T-cell (primary cell): ENCODE measurements at regions not wholly inside any gene's neighbourhood (a gene's known extent, or its start where the extent isn't known, plus 50 kb on each side); places are given as distances from the start of the nearest gene placed in this dataset.

Source experiments
- ATAC-seq, 4 experiments: fragments of 200-7000 bp in 3 of 4; fragments of 150-1000 bp in 1 of 4; cut with Tn5 transposase; replicated peaks in 1 of 4; 1 replicate in 3 of 4; 2 replicates in 1 of 4; pipeline ENCODE4 v1.10.0; 2021; ENCODE audit warnings: moderate library complexity in 3 of 4, mild to moderate bottlenecking in 2 of 4, moderate number of reproducible peaks in 1 of 4
- CTCF ChIA-PET, 2 donors: fragments of 300-600 bp; sonication (Branson Sonifier 250); formaldehyde crosslinking; loops; one replicate each; lab custom pipeline; 2022; ENCODE audit warnings: antibody characterized with exemption in 2 of 2; lab: Charles Lee
- POLR2A ChIA-PET, 2 donors: fragments of 300-600 bp; sonication (Branson Sonifier 250); formaldehyde crosslinking; loops; one replicate each; lab custom pipeline; 2022; ENCODE audit warnings: antibody characterized with exemption in 2 of 2; lab: Charles Lee
- DNase-seq, 35 experiments: peaks; one replicate each; pipeline versions ENCODE4 v3.0.0 to v3.0.0-alpha.2; 2013 to 2023
- H3K27ac ChIP-seq: one replicate; pipeline ENCODE4 v1.5.1; 2013; ENCODE audit warnings: low read length
- H3K27me3 ChIP-seq, 2 experiments: replicated peaks in 1 of 2; 1 replicate in 1 of 2; 2 replicates in 1 of 2; pipeline versions ENCODE4 v1.6.1 to v1.7.0; 2013; ENCODE audit warnings: low read length in 1 of 2, mixed read lengths in 1 of 2; ENCODE audit not compliant: control insufficient read depth in 2 of 2, insufficient read depth in 2 of 2; ENCODE audit errors: extremely low read depth in 1 of 2
- H3K36me3 ChIP-seq, 2 donors: 1 replicate in 1 of 2; 2 replicates in 1 of 2; pipeline versions ENCODE4 v1.6.1 to v1.7.0; 2013; ENCODE audit warnings: low read length in 1 of 2; ENCODE audit not compliant: control insufficient read depth in 2 of 2, insufficient read depth in 1 of 2; ENCODE audit errors: extremely low read depth in 1 of 2
- H3K4me1 ChIP-seq, 2 experiments: 1 replicate in 1 of 2; 2 replicates in 1 of 2; pipeline versions ENCODE4 v1.6.1 to v1.7.0; 2013; ENCODE audit warnings: low read length in 2 of 2, mixed read lengths in 1 of 2; ENCODE audit not compliant: insufficient read depth in 2 of 2, control insufficient read depth in 1 of 2; ENCODE audit errors: extremely low read depth in 1 of 2
- H3K4me3 ChIP-seq, 2 donors: 1 replicate in 1 of 2; 2 replicates in 1 of 2; pipeline versions ENCODE4 v1.5.1 to v1.7.0; 2013; ENCODE audit warnings: mild to moderate bottlenecking in 2 of 2, low read length in 1 of 2, moderate library complexity in 1 of 2; ENCODE audit not compliant: control insufficient read depth in 1 of 2; ENCODE audit errors: extremely low read depth in 1 of 2
- H3K9me3 ChIP-seq: 2 replicates; pipeline ENCODE4 v1.7.0; 2013
- H3K27ac Mint-ChIP-seq, 2 donors: one replicate each; pipeline ENCODE4 v1.8.0; 2020 to 2021; ENCODE audit warnings: mild to moderate bottlenecking in 2 of 2, mixed read lengths in 2 of 2
- H3K27me3 Mint-ChIP-seq, 2 donors: one replicate each; pipeline ENCODE4 v1.8.0; 2021 to 2022; ENCODE audit warnings: mixed read lengths in 2 of 2
- H3K36me3 Mint-ChIP-seq: one replicate; pipeline ENCODE4 v1.8.0; 2021; ENCODE audit warnings: mixed read lengths
- H3K4me1 Mint-ChIP-seq, 3 donors: one replicate each; pipeline ENCODE4 v1.8.0; 2020 to 2022; ENCODE audit warnings: mixed read lengths in 3 of 3, mild to moderate bottlenecking in 1 of 3
- H3K4me3 Mint-ChIP-seq, 3 donors: one replicate each; pipeline ENCODE4 v1.8.0; 2020 to 2022; ENCODE audit warnings: mild to moderate bottlenecking in 3 of 3, mixed read lengths in 3 of 3, moderate library complexity in 3 of 3
- H3K9me3 Mint-ChIP-seq, 3 donors: one replicate each; pipeline ENCODE4 v1.8.0; 2020 to 2022; ENCODE audit warnings: mixed read lengths in 3 of 3
- WGBS: methylation state at CpG from one replicate; pipeline ENCODE4 v1.1.5; 2013; ENCODE audit warnings: missing lambda C conversion rate; ENCODE audit not compliant: insufficient coverage; 5-methylcytosine and 5-hydroxymethylcytosine counted together

DNA sequence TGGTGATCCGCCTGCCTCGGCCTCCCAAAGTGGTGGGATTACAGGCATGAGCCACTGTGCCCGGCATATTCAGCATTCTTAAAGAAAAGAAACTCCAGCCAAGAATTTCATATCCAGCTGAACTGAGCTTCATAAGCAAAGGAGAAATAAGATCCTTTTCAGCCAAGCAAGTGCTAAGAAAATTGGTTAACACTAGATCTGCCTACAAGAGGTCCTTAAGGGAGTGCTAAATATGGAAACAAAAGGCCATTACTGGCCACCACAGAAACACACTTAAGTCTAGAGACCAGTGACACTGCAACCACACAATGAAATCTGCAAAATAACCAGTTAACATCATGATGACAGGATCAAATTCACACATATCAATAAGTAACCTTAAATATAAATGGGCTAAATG, 331.5 kb downstream of the MAN2A1 start:
- ATAC-seq (no peak), DNase-seq (no peak)
- Histone ChIP-seq H3K27ac (no peak overlapping the region), H3K27me3 (peaks cover 0 to 11% of the 10 kb centered on the region in 2 experiments), H3K4me3 (no peak overlapping the region), H3K9me3 (no peaks in the 10 kb centered on the region), H3K36me3 (no peaks in the 10 kb centered on the region), H3K4me1 (no peaks in the 10 kb centered on the region)
- 100% methylated on average over 3 of the region's 3 CpGs for WGBS
- H3K4me3 Mint-ChIP-seq: no peak overlapping the region
- ChIA-PET POLR2A (no interaction called here), CTCF (interaction anchor here in 1 of 2 donors (0.6 kb wide), 1 partner anchor 60 kb away, joined by 3 read pairs; no protein-coding TSS in a partner anchor)
- H3K9me3 Mint-ChIP-seq: peaks cover 0 to 10% (median 5%) of the 10 kb centered on the region in 3 donors
- no peaks in the 10 kb centered on the region for H3K36me3 Mint-ChIP-seq
- no peaks in the 10 kb centered on the region for H3K4me1 Mint-ChIP-seq
- H3K27ac Mint-ChIP-seq: no peak overlapping the region
- no peaks in the 10 kb centered on the region for H3K27me3 Mint-ChIP-seq

DNA sequence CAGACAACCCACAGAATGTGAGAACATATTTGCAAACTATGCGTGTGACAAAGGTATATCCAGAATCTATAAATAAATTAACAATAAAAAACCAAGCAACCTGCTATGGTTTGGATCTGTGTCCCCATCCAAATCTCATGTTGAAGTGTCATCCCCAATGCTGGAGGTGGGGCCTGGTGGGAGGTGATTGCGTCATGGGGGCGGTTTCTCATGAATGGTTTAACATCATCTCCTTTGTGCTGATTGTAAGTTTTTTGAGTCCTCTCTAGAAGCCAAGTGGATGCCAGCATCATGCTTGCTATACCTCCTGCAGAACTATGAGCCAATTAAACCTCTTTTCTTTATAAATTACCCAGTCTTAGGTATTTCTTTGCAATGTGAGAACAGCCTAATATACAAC, 335.4 kb downstream of the MAN2A1 start:
- Mint-ChIP-seq H3K27ac (no peak overlapping the region), H3K4me1 (peaks cover 7 to 26% (median 17%) of the 10 kb centered on the region in 3 donors), H3K9me3 (peaks cover 3 to 9% (median 9%) of the 10 kb centered on the region in 3 donors), H3K27me3 (no peaks in the 10 kb centered on the region), H3K36me3 (no peaks in the 10 kb centered on the region), H3K4me3 (no peak overlapping the region)
- Histone ChIP-seq H3K9me3 (no peaks in the 10 kb centered on the region), H3K27ac (no peak overlapping the region), H3K27me3 (no peaks in the 10 kb centered on the region), H3K36me3 (no peaks in the 10 kb centered on the region), H3K4me3 (no peak overlapping the region), H3K4me1 (no peaks in the 10 kb centered on the region)
- ATAC-seq (no peak), DNase-seq (no peak)
- POLR2A ChIA-PET: no interaction called here
- CTCF ChIA-PET: no interaction called here
- WGBS: no CpG with 5 or more reads among the region's 3 CpGs

DNA sequence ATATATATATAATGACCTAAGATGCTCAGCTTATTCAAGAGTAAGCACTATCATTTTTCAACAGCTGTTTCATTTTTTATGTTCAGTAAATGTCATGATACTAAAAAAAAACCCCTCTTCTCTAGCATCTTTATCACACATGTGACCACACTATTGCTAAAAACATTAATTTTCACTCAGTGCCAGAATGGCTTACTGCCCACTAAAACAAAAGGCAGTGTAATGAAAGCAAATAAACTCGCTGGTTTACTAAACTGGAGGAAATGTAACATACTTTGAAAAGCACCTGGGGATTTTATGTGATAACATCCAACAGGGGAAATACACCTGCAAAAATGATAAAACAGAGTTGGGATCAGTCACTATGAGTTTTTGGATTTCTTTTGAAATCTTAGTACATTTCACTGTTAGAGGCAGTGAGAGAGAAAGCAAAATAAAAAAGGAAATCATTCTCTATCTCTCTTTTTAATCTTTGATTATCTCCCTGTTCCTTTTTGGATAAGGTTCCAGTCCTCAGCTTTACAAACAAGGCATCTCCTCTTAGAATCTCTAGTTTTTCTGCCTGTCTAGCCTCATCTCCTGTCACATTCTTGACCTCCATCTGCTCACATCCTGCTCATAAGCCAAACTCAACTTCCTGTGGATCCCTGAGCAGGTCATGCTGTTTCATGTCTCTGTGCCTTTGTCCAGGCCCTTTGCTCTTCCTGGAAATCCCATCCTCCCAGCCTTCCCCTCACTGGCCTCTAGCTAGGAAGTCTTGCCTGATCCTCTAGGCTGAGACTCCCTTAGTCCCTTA, 338.0 kb downstream of the MAN2A1 start:
- H3K27ac ChIP-seq: no peak overlapping the region
- H3K4me3 Mint-ChIP-seq: no peak overlapping the region
- H3K4me1 ChIP-seq: peaks cover 2 to 5% of the 10 kb centered on the region in 2 experiments
- WGBS: no CpG with 5 or more reads among the region's 1 CpG
- H3K4me3 ChIP-seq: no peak overlapping the region
- DNase-seq: no peak
- no peaks in the 10 kb centered on the region for H3K36me3 Mint-ChIP-seq
- no peaks in the 10 kb centered on the region for H3K27me3 Mint-ChIP-seq
- no peaks in the 10 kb centered on the region for H3K27me3 ChIP-seq
- POLR2A ChIA-PET: interaction anchor here in 1 of 2 donors (0.6 kb wide), 1 partner anchor 31 kb away, joined by 3 read pairs; no protein-coding TSS in a partner anchor
- H3K9me3 Mint-ChIP-seq: peaks cover 3 to 5% (median 3%) of the 10 kb centered on the region in 3 donors
- no peak for ATAC-seq
- no peaks in the 10 kb centered on the region for H3K9me3 ChIP-seq
- H3K4me1 Mint-ChIP-seq: peaks cover 22 to 41% (median 32%) of the 10 kb centered on the region in 3 donors
- CTCF ChIA-PET: no interaction called here
- no peaks in the 10 kb centered on the region for H3K36me3 ChIP-seq
- no peak overlapping the region for H3K27ac Mint-ChIP-seq

DNA sequence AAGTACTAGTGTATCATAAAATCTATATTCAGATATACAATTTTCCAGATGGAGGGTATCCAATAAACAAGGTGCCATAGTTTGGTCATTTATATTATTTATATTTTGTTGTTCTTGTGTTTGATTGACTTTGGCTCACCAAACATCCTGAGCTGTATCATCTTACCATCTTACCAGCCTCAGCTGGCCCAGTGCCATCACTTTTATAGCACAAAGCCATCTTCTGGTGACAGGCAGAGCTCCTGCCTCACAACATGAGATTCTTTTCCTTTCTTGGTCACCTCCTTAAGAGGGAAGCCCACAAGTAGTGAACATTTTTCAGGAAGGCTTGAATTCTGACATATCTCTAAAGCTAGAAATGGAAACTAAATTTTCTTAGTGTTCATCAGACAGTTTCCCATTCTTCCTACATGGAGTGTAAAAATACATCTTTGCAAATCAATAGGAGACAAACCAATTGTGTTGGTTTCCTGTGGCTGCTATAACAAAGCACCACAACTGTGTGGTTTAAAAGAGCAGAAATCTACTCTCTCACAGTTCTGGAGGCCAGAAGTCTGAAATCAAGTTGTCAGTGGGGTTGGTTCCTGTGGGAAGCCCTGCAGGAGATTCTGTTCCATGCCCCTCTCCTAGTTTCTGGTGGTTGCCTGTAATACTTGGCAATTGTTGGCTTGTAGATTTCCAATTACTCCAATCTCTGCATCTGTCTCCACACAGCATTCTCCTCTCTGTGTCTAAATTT, 341.8 kb downstream of the MAN2A1 start:
- no peaks in the 10 kb centered on the region for H3K9me3 ChIP-seq
- H3K27ac Mint-ChIP-seq: peak overlapping the region in 1 of 2 donors; percentile 37
- CTCF ChIA-PET: interaction anchor here (0.5 kb wide), 2 partner anchors 71 to 321 kb away, joined by 3 to 4 read pairs; no protein-coding TSS in a partner anchor
- no peak overlapping the region for H3K4me3 Mint-ChIP-seq
- H3K27me3 Mint-ChIP-seq: no peaks in the 10 kb centered on the region
- DNase-seq (peak in 29 of 35 experiments; percentile 5 to 50 (median 16)), ATAC-seq (peak in 3 of 4 experiments; percentile 53 to 64 (median 55))
- POLR2A ChIA-PET: no interaction called here
- no peaks in the 10 kb centered on the region for H3K36me3 Mint-ChIP-seq
- no peaks in the 10 kb centered on the region for H3K36me3 ChIP-seq
- peaks cover 22 to 49% (median 32%) of the 10 kb centered on the region in 3 donors for H3K4me1 Mint-ChIP-seq
- H3K27ac ChIP-seq: no peak overlapping the region
- peaks cover 0 to 4% (median 3%) of the 10 kb centered on the region in 3 donors for H3K9me3 Mint-ChIP-seq
- no peak overlapping the region for H3K4me3 ChIP-seq
- H3K27me3 ChIP-seq: no peaks in the 10 kb centered on the region
- H3K4me1 ChIP-seq: peaks cover 2 to 5% of the 10 kb centered on the region in 2 experiments

DNA sequence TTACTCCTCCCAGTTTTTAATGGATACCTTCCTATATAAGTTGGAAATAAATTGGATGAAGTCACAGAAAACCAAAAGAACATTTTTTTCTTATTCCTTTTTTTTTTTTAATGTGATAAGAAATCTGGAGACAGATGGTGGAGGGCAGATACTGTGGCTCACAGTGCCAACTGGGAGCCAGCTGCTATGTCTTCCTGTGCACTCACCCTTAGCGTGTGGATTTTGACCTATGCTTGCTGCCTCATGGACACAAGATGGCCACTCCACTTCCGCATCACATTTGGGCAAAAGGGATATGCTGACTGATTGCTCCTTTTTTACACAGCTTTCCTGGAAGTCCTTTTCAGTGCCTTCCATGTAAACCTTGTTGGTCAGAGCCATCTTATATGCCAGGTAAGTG, 342.6 kb downstream of the MAN2A1 start:
- no peak overlapping the region for H3K4me3 ChIP-seq
- H3K27me3 Mint-ChIP-seq: no peaks in the 10 kb centered on the region
- H3K27ac ChIP-seq: no peak overlapping the region
- H3K4me3 Mint-ChIP-seq: no peak overlapping the region
- H3K27me3 ChIP-seq: no peaks in the 10 kb centered on the region
- H3K9me3 Mint-ChIP-seq: no peaks in the 10 kb centered on the region
- H3K36me3 Mint-ChIP-seq: no peaks in the 10 kb centered on the region
- CTCF ChIA-PET: no interaction called here
- POLR2A ChIA-PET: no interaction called here
- H3K27ac Mint-ChIP-seq: no peak overlapping the region
- H3K4me1 ChIP-seq: peaks cover 2 to 5% of the 10 kb centered on the region in 2 experiments
- no peaks in the 10 kb centered on the region for H3K36me3 ChIP-seq
- no peaks in the 10 kb centered on the region for H3K9me3 ChIP-seq
- DNase-seq: no peak
- H3K4me1 Mint-ChIP-seq: peaks cover 22 to 49% (median 32%) of the 10 kb centered on the region in 3 donors
- no peak for ATAC-seq
- WGBS: 94% methylated on average over 2 of the region's 2 CpGs

DNA sequence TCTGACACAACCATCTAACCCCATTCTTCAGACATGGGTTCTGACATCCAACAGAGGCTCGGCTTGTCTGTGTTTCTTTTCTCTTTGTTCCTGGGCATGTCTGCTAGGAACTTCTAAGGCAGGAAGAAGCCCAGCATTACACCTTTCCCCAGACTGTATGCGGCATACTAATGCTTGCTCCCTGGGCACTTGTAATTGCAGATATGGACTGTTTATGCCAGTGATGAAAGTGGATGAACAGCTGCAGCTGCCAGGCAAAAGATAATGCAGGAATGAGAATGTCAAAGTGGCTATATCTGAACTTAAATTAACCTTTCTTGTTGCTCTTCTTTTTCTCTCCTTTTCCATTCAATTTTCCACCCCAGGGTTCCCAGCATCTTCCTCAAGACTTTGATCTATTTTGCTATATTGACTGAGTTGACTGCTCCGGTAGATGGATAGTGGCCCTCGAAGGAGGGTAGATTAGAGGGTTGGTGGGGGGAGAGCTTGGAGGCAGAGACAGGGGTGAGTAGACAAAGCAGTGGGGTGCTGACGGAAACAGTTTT, 344.4 kb downstream of the MAN2A1 start:
- WGBS: 93% methylated on average over 3 of the region's 5 CpGs
- no peaks in the 10 kb centered on the region for H3K9me3 Mint-ChIP-seq
- no peaks in the 10 kb centered on the region for H3K36me3 ChIP-seq
- no peak overlapping the region for H3K27ac ChIP-seq
- H3K27me3 Mint-ChIP-seq: no peaks in the 10 kb centered on the region
- H3K27me3 ChIP-seq: no peaks in the 10 kb centered on the region
- peaks cover 15 to 33% (median 19%) of the 10 kb centered on the region in 3 donors for H3K4me1 Mint-ChIP-seq
- no peak overlapping the region for H3K4me3 ChIP-seq
- ChIA-PET POLR2A (no interaction called here), CTCF (no interaction called here)
- DNase-seq (no peak), ATAC-seq (no peak)
- no peak overlapping the region for H3K27ac Mint-ChIP-seq
- H3K36me3 Mint-ChIP-seq: no peaks in the 10 kb centered on the region
- H3K9me3 ChIP-seq: no peaks in the 10 kb centered on the region
- no peak overlapping the region for H3K4me3 Mint-ChIP-seq
- H3K4me1 ChIP-seq: peaks cover 2 to 5% of the 10 kb centered on the region in 2 experiments
